CD14-positive monocyte (primary cell): ENCODE measurements at regions not wholly inside any gene's neighbourhood (a gene's known extent, or its start where the extent isn't known, plus 50 kb on each side); places are given as distances from the start of the nearest gene placed in this dataset.

Source experiments
- DNase-seq, 3 donors: peaks; one replicate each; pipeline ENCODE4 v3.0.0-alpha.2; 2011 to 2022
- H2AFZ ChIP-seq: 2 replicates; pipeline ENCODE4 v1.6.0; 2012; ENCODE audit warnings: mild to moderate bottlenecking, low read depth, low read length, inconsistent platforms; ENCODE audit not compliant: insufficient read depth, poor library complexity, severe bottlenecking
- H3K27ac ChIP-seq, 2 donors: 1 replicate in 1 of 2; 2 replicates in 1 of 2; pipeline ENCODE4 v1.5.1; 2012 to 2013; ENCODE audit warnings: low read length in 2 of 2, control low read depth in 1 of 2, inconsistent platforms in 1 of 2, low read depth in 1 of 2, mild to moderate bottlenecking in 1 of 2
- H3K27me3 ChIP-seq, 2 donors: one replicate each; pipeline versions ENCODE4 v1.6.0 to v1.6.1; 2011 to 2013; ENCODE audit warnings: low read length in 2 of 2; ENCODE audit not compliant: control insufficient read depth in 2 of 2, insufficient read depth in 2 of 2
- H3K36me3 ChIP-seq, 2 donors: replicated peaks in 1 of 2; 1 replicate in 1 of 2; 2 replicates in 1 of 2; pipeline versions ENCODE4 v1.5.1 to v1.6.1; 2012 to 2013; ENCODE audit warnings: low read length in 2 of 2, control low read depth in 1 of 2, inconsistent platforms in 1 of 2, mild to moderate bottlenecking in 1 of 2; ENCODE audit not compliant: insufficient read depth in 2 of 2, control insufficient read depth in 1 of 2
- H3K4me1 ChIP-seq, 2 donors: 1 replicate in 1 of 2; 2 replicates in 1 of 2; pipeline versions ENCODE4 v1.5.1 to v1.6.1; 2012 to 2013; ENCODE audit warnings: low read length in 2 of 2, control low read depth in 1 of 2, inconsistent platforms in 1 of 2, mild to moderate bottlenecking in 1 of 2, moderate library complexity in 1 of 2; ENCODE audit not compliant: insufficient read depth in 2 of 2, control insufficient read depth in 1 of 2
- H3K4me2 ChIP-seq: replicated peaks from 2 replicates; pipeline ENCODE3; 2012; ENCODE audit warnings: low read length, moderate library complexity, mild to moderate bottlenecking; ENCODE audit not compliant: poor library complexity, severe bottlenecking; ENCODE audit errors: extremely low read depth
- H3K4me3 ChIP-seq, 3 experiments: fragments of 200-600 bp in 1 of 3; sonication (generic) in 1 of 3; replicated peaks in 1 of 3; 1 replicate in 2 of 3; 2 replicates in 1 of 3; pipeline ENCODE4 v1.5.1; 2011 to 2013; ENCODE audit warnings: low read length in 3 of 3, mild to moderate bottlenecking in 3 of 3, control low read depth in 2 of 3, low read depth in 2 of 3, inconsistent platforms in 1 of 3, moderate library complexity in 1 of 3
- H3K79me2 ChIP-seq: 2 replicates; pipeline ENCODE4 v1.6.0; 2012; ENCODE audit warnings: mild to moderate bottlenecking, control low read depth, inconsistent platforms, low read length, moderate library complexity; ENCODE audit not compliant: insufficient read depth
- H3K9ac ChIP-seq: 2 replicates; pipeline ENCODE4 v1.6.0; 2017; ENCODE audit warnings: low read length, mild to moderate bottlenecking; ENCODE audit not compliant: insufficient read depth, poor library complexity, severe bottlenecking
- H3K9me3 ChIP-seq, 2 donors: replicated peaks in 1 of 2; 1 replicate in 1 of 2; 2 replicates in 1 of 2; pipeline versions ENCODE4 v1.5.1 to v1.6.1; 2012 to 2013; ENCODE audit warnings: low read length in 2 of 2, control low read depth in 1 of 2; ENCODE audit not compliant: control insufficient read depth in 1 of 2, insufficient read depth in 1 of 2
- H4K20me1 ChIP-seq: 2 replicates; pipeline ENCODE4 v1.6.0; 2012; ENCODE audit warnings: mild to moderate bottlenecking, low read length, control low read depth, moderate library complexity; ENCODE audit not compliant: insufficient read depth
- H3K27ac Mint-ChIP-seq, 7 donors: one replicate each; pipeline ENCODE4 v1.8.0; 2020; ENCODE audit warnings: mild to moderate bottlenecking in 7 of 7, mixed read lengths in 7 of 7, moderate library complexity in 6 of 7, inconsistent platforms in 2 of 7
- H3K27me3 Mint-ChIP-seq, 3 donors: one replicate each; pipeline ENCODE4 v1.8.0; 2021 to 2022; ENCODE audit warnings: low read depth in 3 of 3, mild to moderate bottlenecking in 3 of 3, mixed read lengths in 3 of 3, moderate library complexity in 3 of 3, inconsistent platforms in 1 of 3
- H3K36me3 Mint-ChIP-seq, 2 donors: one replicate each; pipeline ENCODE4 v1.8.0; 2020; ENCODE audit warnings: mixed read lengths in 2 of 2, inconsistent platforms in 1 of 2, mild to moderate bottlenecking in 1 of 2
- H3K4me1 Mint-ChIP-seq: one replicate; pipeline ENCODE4 v1.8.0; 2020; ENCODE audit warnings: mild to moderate bottlenecking, mixed read lengths
- H3K4me3 Mint-ChIP-seq, 2 donors: one replicate each; pipeline ENCODE4 v1.8.0; 2020; ENCODE audit warnings: mild to moderate bottlenecking in 2 of 2, mixed read lengths in 2 of 2, moderate library complexity in 1 of 2
- H3K9me3 Mint-ChIP-seq, 7 donors: one replicate each; pipeline ENCODE4 v1.8.0; 2020 to 2022; ENCODE audit warnings: mixed read lengths in 7 of 7, mild to moderate bottlenecking in 6 of 7, moderate library complexity in 6 of 7, inconsistent platforms in 2 of 7
- CTCF ChIP-seq: fragments of 200-600 bp; IDR thresholded peaks from one replicate; pipeline ENCODE4 v1.8.0; 2022; ENCODE audit warnings: antibody characterized with exemption, mild to moderate bottlenecking
- WGBS: methylation state at CpG from one replicate; pipeline ENCODE4 v1.1.5; 2013; ENCODE audit warnings: missing lambda C conversion rate; ENCODE audit not compliant: insufficient coverage; 5-methylcytosine and 5-hydroxymethylcytosine counted together
- intact Hi-C, 2 donors: fragments of 100-400 bp; cut with micrococcal nuclease; formaldehyde crosslinking; loops; one replicate each; pipeline versions ENCODE4 v1.15.0 to v1.15.1; 2023

GRCh38 chr6:69623357-69623756 is 173.5 kb downstream of the LMBRD1 start:
- Histone ChIP-seq H4K20me1 (no peaks in the 10 kb centered on the region), H3K4me3 (no peak overlapping the region), H3K4me2 (no peak overlapping the region), H2AFZ (no peak overlapping the region), H3K27me3 (no peaks in the 10 kb centered on the region), H3K9ac (no peak overlapping the region), H3K27ac (no peak overlapping the region), H3K4me1 (no peaks in the 10 kb centered on the region), H3K9me3 (peaks cover 0 to 5% of the 10 kb centered on the region in 2 donors), H3K79me2 (no peaks in the 10 kb centered on the region), H3K36me3 (no peaks in the 10 kb centered on the region)
- no peak overlapping the region for H3K27ac Mint-ChIP-seq
- intact Hi-C loops: no loop called here
- no CpG with 5 or more reads among the region's 1 CpG for WGBS
- peaks cover 0 to 12% (median 3%) of the 10 kb centered on the region in 7 donors for H3K9me3 Mint-ChIP-seq
- no peaks in the 10 kb centered on the region for H3K4me1 Mint-ChIP-seq
- no peak for TF ChIP-seq CTCF
- H3K4me3 Mint-ChIP-seq: no peak overlapping the region
- no peaks in the 10 kb centered on the region for H3K36me3 Mint-ChIP-seq
- DNase-seq: no peak
- no peaks in the 10 kb centered on the region for H3K27me3 Mint-ChIP-seq

- Mint-ChIP-seq H3K4me3 (no peak overlapping the region), H3K4me1 (no peaks in the 10 kb centered on the region), H3K9me3 (peaks cover 0 to 13% (median 4%) of the 10 kb centered on the region in 7 donors), H3K36me3 (no peaks in the 10 kb centered on the region), H3K27ac (no peak overlapping the region), H3K27me3 (no peaks in the 10 kb centered on the region)
- H3K9me3 ChIP-seq: peaks cover 0 to 9% of the 10 kb centered on the region in 2 donors
- no peaks in the 10 kb centered on the region for H4K20me1 ChIP-seq
- H3K4me3 ChIP-seq: no peak overlapping the region
- intact Hi-C loops: no loop called here
- H3K36me3 ChIP-seq: no peaks in the 10 kb centered on the region
- no peak overlapping the region for H2AFZ ChIP-seq
- H3K9ac ChIP-seq: no peak overlapping the region
- no peak for TF ChIP-seq CTCF
- DNase-seq: no peak
- H3K4me1 ChIP-seq: no peaks in the 10 kb centered on the region
- no peak overlapping the region for H3K4me2 ChIP-seq
- no peaks in the 10 kb centered on the region for H3K79me2 ChIP-seq
- WGBS: 74% methylated on average over 2 of the region's 2 CpGs
- H3K27me3 ChIP-seq: no peaks in the 10 kb centered on the region
- no peak overlapping the region for H3K27ac ChIP-seq
These were observed 173.9 kb downstream of the LMBRD1 start for GRCh38 chr6:69622924-69623323.
